ENCODE measurements at regions not wholly inside any gene's neighbourhood (a gene's known extent, or its start where the extent isn't known, plus 50 kb on each side); places are given as distances from the start of the nearest gene placed in this dataset.
"Not testable (repeated sequence)": the region's sequence is repeated elsewhere in the genome, so short reads cannot be mapped to it uniquely, and the experiment has no call there.

- TF ChIP-seq CTCF (IDR thresholded peaks at IDR 0.05; ENCODE audit: low read depth, low read length); POLR2A (IDR thresholded peaks at IDR 0.05; ENCODE audit: extremely low read depth, insufficient read length); MYC (IDR thresholded peaks at IDR 0.05; ENCODE audit: low read depth, low read length): not testable (repeated sequence)
These were observed 306.2 kb upstream of the PLGLB1 start for GRCh38 chr2:87327648-87328371.
